Epithelial cell of proximal tubule (primary cell): ENCODE measurements at regions not wholly inside any gene's neighbourhood (a gene's known extent, or its start where the extent isn't known, plus 50 kb on each side); places are given as distances from the start of the nearest gene placed in this dataset.

Experiments
- DNase-seq: peaks from one replicate; pipeline ENCODE4 v3.0.0-alpha.2; 2011; ENCODE audit warnings: low read depth
- H3K4me3 ChIP-seq: 2 replicates; pipeline ENCODE4 v1.5.1; 2011; ENCODE audit warnings: low read depth, mild to moderate bottlenecking, low read length
- CTCF ChIP-seq: conservative IDR thresholded peaks from 2 replicates; pipeline ENCODE4 v1.5.1; 2012; ENCODE audit warnings: low read depth, mild to moderate bottlenecking, low read length

GRCh38 chr4:20574986-20575385, 125.3 kb upstream of the PACRGL start:
- no peak for DNase-seq
- no peak overlapping the region for H3K4me3 ChIP-seq
- no peak for TF ChIP-seq CTCF

- TF ChIP-seq CTCF, result no peak
- H3K4me3 ChIP-seq, result no peak overlapping the region
- DNase-seq, result no peak
Observed at GRCh38 chr4:20575486-20575885, 124.8 kb upstream of the PACRGL start.

GRCh38 chr4:20576861-20577260, 123.4 kb upstream of the PACRGL start:
- TF ChIP-seq CTCF, result no peak
- DNase-seq, result no peak
- H3K4me3 ChIP-seq, result no peak overlapping the region

DNA sequence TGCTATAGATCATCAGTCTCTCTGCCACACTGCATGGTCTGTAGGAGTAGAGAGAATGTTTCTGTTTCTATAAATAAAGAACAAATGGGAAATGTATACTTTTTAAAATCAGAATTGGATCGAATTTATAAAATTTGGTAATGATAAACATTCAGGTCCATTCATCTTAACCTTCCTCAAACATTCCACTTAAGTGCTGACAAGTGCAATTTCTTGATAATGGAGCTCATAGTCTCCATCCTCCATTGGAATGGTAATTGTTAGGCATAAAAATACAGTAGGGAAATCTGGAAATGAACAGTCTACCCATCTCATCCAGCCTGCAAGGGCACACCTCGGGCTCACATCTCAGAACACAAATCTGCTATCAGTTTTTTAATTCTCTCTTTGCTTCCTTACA, 122.6 kb upstream of the PACRGL start:
- no peak for TF ChIP-seq CTCF
- no peak overlapping the region for H3K4me3 ChIP-seq
- no peak for DNase-seq

DNA sequence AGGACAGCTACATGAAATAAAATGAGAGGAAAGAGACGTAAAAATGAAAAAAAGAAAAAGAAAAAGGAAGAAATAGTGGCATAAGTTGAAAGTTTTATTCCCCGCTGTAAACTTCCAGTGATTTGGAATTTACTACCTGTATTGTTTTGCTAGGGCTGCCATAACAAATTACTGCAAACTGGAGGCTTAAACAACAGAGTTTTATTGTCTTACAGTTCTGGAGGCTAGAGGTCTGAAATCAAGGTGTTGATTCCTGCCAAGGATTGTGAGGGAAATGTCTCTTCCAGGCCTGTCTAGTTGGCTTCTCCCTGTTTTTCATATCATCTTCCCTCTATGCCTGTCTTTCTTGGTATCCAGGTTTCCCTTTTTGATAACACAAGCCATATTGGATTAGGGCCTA, 119.4 kb upstream of the PACRGL start:
- no peak overlapping the region for H3K4me3 ChIP-seq
- TF ChIP-seq CTCF, result no peak
- no peak for DNase-seq

DNA sequence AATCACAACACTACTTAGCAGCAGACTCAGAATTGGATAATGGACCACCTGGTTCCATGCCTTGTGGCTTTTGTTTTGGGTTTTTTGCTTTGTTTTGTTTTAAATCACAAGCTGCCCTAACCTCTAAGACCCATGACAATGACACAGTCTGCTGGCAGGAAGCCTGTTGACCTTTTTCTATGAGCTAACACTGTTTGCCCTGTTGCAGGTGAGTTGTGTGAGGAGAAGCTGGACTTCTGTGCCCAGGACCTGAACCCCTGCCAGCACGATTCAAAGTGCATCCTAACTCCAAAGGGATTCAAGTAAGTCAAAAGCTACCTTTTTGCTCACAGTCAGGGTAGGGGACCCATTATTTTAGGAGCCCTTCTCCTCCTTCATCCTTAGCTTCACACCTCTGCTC, 110.8 kb upstream of the PACRGL start:
- no peak for TF ChIP-seq CTCF
- H3K4me3 ChIP-seq, result no peak overlapping the region
- no peak for DNase-seq

DNA sequence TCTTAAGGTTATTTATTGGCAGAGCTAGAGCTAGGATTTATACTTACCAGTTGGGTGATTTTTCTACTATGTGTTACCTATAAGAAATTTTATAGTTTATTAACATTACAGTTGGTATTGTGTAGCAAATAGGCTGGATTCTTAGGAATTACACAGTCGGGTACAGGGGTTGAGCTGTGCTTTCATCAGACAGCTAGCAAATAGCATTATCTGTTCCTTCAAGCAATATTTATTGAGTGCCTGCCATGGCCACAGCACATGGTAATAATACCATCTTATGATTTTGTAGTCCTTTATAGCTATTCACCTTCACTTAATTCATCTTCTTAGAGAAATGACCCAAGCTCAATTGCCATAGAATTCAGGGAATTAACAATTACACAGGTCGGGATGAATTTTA, 109.4 kb upstream of the PACRGL start:
- no peak for TF ChIP-seq CTCF
- no peak for DNase-seq
- no peak overlapping the region for H3K4me3 ChIP-seq
